Keratinocyte (primary cell): ENCODE measurements at regions not wholly inside any gene's neighbourhood (a gene's known extent, or its start where the extent isn't known, plus 50 kb on each side); places are given as distances from the start of the nearest gene placed in this dataset.

Experiments
- EZH2 ChIP-seq: IDR thresholded peaks from one replicate; pipeline ENCODE4 v1.6.1; 2012; ENCODE audit warnings: inconsistent platforms, mild to moderate bottlenecking, low read length, moderate library complexity
- TF ChIP-seq, protein P1 (sequence below), 3 experiments: IDR thresholded peaks in 1 of 3; conservative IDR thresholded peaks in 1 of 3; optimal IDR thresholded peaks in 1 of 3; 2 replicates in 2 of 3; 3 replicates in 1 of 3; pipeline versions ENCODE3 to v1.5.1; 2011; ENCODE audit warnings: low read length in 3 of 3, mild to moderate bottlenecking in 3 of 3, moderate library complexity in 2 of 3, control low read depth in 1 of 3, inconsistent platforms in 1 of 3; ENCODE audit not compliant: insufficient read depth in 2 of 3; ENCODE audit errors: extremely low read depth in 1 of 3

DNA sequence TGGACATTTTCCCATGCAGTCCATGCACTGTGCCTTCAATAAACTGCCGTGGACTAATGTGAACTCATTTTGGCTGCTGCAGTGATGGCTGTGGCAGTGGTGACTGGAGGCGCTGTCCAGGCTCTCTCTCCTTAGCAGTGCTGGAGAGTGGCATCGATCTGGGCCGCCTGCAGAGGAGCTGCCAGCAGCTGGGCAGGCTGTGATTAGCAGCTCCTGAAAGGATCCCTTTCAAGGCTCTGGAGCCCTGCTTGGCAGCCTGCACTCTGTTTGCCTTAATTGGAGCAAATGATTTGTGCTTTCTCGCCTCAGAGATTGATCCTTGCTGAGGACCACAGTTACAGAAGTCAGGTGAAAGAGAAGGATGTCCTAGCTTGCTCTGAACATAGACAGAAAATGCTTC lies 130.1 kb upstream of the VWC2 start:
- TF ChIP-seq, protein P1, sequence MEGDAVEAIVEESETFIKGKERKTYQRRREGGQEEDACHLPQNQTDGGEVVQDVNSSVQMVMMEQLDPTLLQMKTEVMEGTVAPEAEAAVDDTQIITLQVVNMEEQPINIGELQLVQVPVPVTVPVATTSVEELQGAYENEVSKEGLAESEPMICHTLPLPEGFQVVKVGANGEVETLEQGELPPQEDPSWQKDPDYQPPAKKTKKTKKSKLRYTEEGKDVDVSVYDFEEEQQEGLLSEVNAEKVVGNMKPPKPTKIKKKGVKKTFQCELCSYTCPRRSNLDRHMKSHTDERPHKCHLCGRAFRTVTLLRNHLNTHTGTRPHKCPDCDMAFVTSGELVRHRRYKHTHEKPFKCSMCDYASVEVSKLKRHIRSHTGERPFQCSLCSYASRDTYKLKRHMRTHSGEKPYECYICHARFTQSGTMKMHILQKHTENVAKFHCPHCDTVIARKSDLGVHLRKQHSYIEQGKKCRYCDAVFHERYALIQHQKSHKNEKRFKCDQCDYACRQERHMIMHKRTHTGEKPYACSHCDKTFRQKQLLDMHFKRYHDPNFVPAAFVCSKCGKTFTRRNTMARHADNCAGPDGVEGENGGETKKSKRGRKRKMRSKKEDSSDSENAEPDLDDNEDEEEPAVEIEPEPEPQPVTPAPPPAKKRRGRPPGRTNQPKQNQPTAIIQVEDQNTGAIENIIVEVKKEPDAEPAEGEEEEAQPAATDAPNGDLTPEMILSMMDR (optimal IDR thresholded peaks at IDR 0.05 in 1 of 3, IDR thresholded peaks at IDR 0.05 in 1 of 3, conservative IDR thresholded peaks at IDR 0.05 in 1 of 3; ENCODE audit: extremely low read depth in 1 of 3, insufficient read depth in 2 of 3, low read length in 3 of 3) = no peak
- TF ChIP-seq EZH2 = no peak
